Amygdala (tissue), 56 donors: ENCODE measurements at regions not wholly inside any gene's neighbourhood (a gene's known extent, or its start where the extent isn't known, plus 50 kb on each side); places are given as distances from the start of the nearest gene placed in this dataset.
"Not testable (repeated sequence)": the region's sequence is repeated elsewhere in the genome, so short reads cannot be mapped to it uniquely, and the experiment has no call there.

Source experiments
- DNase-seq, 56 donors: peaks; one replicate each; lab custom pipeline; 2025; lab: John Stamatoyannopoulos, UW

- DNase-seq, result peak in 1 of 56 donors; percentile 2
These were observed 104.3 kb downstream of the SPDYE17 start for GRCh38 chr7:76927741-76928393.

- not testable (repeated sequence) for DNase-seq
These were observed 105.7 kb downstream of the SPDYE17 start for GRCh38 chr7:76926416-76926815.

- peak in 3 of 56 donors; percentile 6 to 12 (median 10) for DNase-seq
These were observed 107.4 kb downstream of the SPDYE17 start for GRCh38 chr7:76924756-76925155.

GRCh38 chr7:76918619-76919018, 113.5 kb downstream of the SPDYE17 start:
- not testable (repeated sequence) for DNase-seq

GRCh38 chr7:76914361-76914760, 117.8 kb downstream of the SPDYE17 start:
- not testable (repeated sequence) for DNase-seq

- not testable (repeated sequence) for DNase-seq
These were observed 119.9 kb downstream of the SPDYE17 start for GRCh38 chr7:76912011-76912814.

GRCh38 chr7:76904688-76905087, 127.5 kb downstream of the SPDYE17 start:
- not testable (repeated sequence) for DNase-seq

GRCh38 chr7:76901944-76902710, 130.0 kb downstream of the SPDYE17 start:
- peak in 15 of 56 donors; percentile 0 to 36 (median 14) for DNase-seq

- DNase-seq, result not testable (repeated sequence)
These were observed 133.4 kb downstream of the SPDYE17 start for GRCh38 chr7:76898807-76899206.

- not testable (repeated sequence) for DNase-seq
These were observed 135.2 kb downstream of the SPDYE17 start for GRCh38 chr7:76897007-76897406.

- DNase-seq, result not testable (repeated sequence)
These were observed 136.5 kb downstream of the SPDYE17 start for GRCh38 chr7:76895696-76896095.

- DNase-seq, result not testable (repeated sequence)
These were observed 140.4 kb downstream of the SPDYE17 start for GRCh38 chr7:76891771-76892170.

- DNase-seq, result not testable (repeated sequence)
These were observed 152.3 kb downstream of the SPDYE17 start for GRCh38 chr7:76879733-76880288.

GRCh38 chr7:76875760-76876159, 156.4 kb downstream of the SPDYE17 start:
- not testable (repeated sequence) for DNase-seq

GRCh38 chr7:76870504-76870808, 161.7 kb downstream of the SPDYE17 start:
- DNase-seq, result not testable (repeated sequence)

- not testable (repeated sequence) for DNase-seq
These were observed 164.7 kb downstream of the SPDYE17 start for GRCh38 chr7:76867364-76867889.

- not testable (repeated sequence) for DNase-seq
These were observed 168.9 kb downstream of the SPDYE17 start for GRCh38 chr7:76863150-76863773.

- not testable (repeated sequence) for DNase-seq
These were observed 169.9 kb downstream of the SPDYE17 start for GRCh38 chr7:76862241-76862640.

- not testable (repeated sequence) for DNase-seq
These were observed 172.2 kb downstream of the SPDYE17 start for GRCh38 chr7:76859933-76860332.

GRCh38 chr7:76854631-76855030, 177.5 kb downstream of the SPDYE17 start:
- not testable (repeated sequence) for DNase-seq
